ENCODE measurements at regions not wholly inside any gene's neighbourhood (a gene's known extent, or its start where the extent isn't known, plus 50 kb on each side); places are given as distances from the start of the nearest gene placed in this dataset.

- no peak overlapping the region for H4K5ac ChIP-seq (ENCODE audit: insufficient read length, low read depth, low read length)
- H3K23ac ChIP-seq (ENCODE audit: insufficient read length) = no peak overlapping the region
- H3K4me1 ChIP-seq (replicated peaks in 1 of 4; ENCODE audit: control insufficient read depth in 3 of 4, insufficient read depth in 4 of 4, low read length in 3 of 4) = peaks cover 0 to 5% (median 1%) of the 10 kb centered on the region in 4 experiments; a peak in 2 of 7 replicates
- no peaks in the 10 kb centered on the region for H3K79me1 ChIP-seq (ENCODE audit: low read depth, low read length)
- DNase-seq (ENCODE audit: low read depth in 1 of 2, low spot score in 2 of 2) (no peak), FAIRE-seq (no peak)
- no peak overlapping the region for H3K9ac ChIP-seq (replicated peaks in 1 of 4; ENCODE audit: extremely low read depth in 1 of 4, low read depth in 3 of 4, low read length in 3 of 4)
- no peaks in the 10 kb centered on the region for H3K79me2 ChIP-seq (ENCODE audit: control insufficient read depth in 1 of 2, insufficient read depth in 2 of 2, low read length in 2 of 2)
- H2BK120ac ChIP-seq (replicated peaks; ENCODE audit: low read depth, low read length) = no peak overlapping the region
- no peak overlapping the region for H2AFZ ChIP-seq (ENCODE audit: low read length)
- no peak overlapping the region for H3K4ac ChIP-seq (replicated peaks; ENCODE audit: insufficient read length, low read depth, low read length)
- H2BK12ac ChIP-seq (ENCODE audit: low read depth, low read length) = no peak overlapping the region
- WGBS, 2 experiments (ENCODE audit: extremely low coverage in 1 of 2, insufficient coverage in 1 of 2, insufficient read length in 1 of 2, insufficient replicate concordance in 2 of 2, low coverage in 1 of 2, low lambda C conversion rate in 2 of 2, missing lambda C conversion rate in 1 of 2) = 84% methylated on average over 3 of the region's 3 CpGs; no CpG with 5 or more reads in 1 of the 2 experiments
- H3K14ac ChIP-seq (ENCODE audit: insufficient read length) = no peak overlapping the region
- H3K18ac ChIP-seq (ENCODE audit: extremely low read depth, low read length) = no peak overlapping the region
- H2BK15ac ChIP-seq (ENCODE audit: low read length) = no peak overlapping the region
- no peak overlapping the region for H2BK20ac ChIP-seq (ENCODE audit: low read length)
- H3K27ac ChIP-seq (ENCODE audit: low read depth, low read length) = no peak overlapping the region
- H3K36me3 ChIP-seq (ENCODE audit: control insufficient read depth in 2 of 4, insufficient read depth in 4 of 4, low read length in 3 of 4) = no peaks in the 10 kb centered on the region
- H3K9me3 ChIP-seq (ENCODE audit: insufficient read depth in 2 of 2, low read depth in 1 of 2, low read length in 1 of 2) = no peaks in the 10 kb centered on the region
- H3K23me2 ChIP-seq (ENCODE audit: low read depth, low read length) = peaks cover 5% of the 10 kb centered on the region; the same call in 1 of the 2 replicates
- no peaks in the 10 kb centered on the region for H4K20me1 ChIP-seq (replicated peaks in 1 of 2; ENCODE audit: control insufficient read depth in 1 of 2, insufficient read depth in 2 of 2, low read length in 2 of 2)
- H3K4me3 ChIP-seq (ENCODE audit: extremely low read depth in 1 of 4, insufficient read depth in 2 of 4, low read depth in 3 of 4, low read length in 4 of 4) = no peak overlapping the region
- no peak overlapping the region for H2BK5ac ChIP-seq (ENCODE audit: low read depth, low read length)
- no peak overlapping the region for H3K56ac ChIP-seq (replicated peaks; ENCODE audit: insufficient read length, low read depth, low read length)
- ChIA-PET POLR2A (ENCODE audit: partially characterized antibody) (no interaction called here), CTCF (ENCODE audit: partially characterized antibody) (interaction anchor here (0.7 to 4.1 kb wide), 8 partner anchors 11 to 163 kb away, joined by 3 to 22 read pairs (median 4); no protein-coding TSS in a partner anchor)
- no peak overlapping the region for H2AK5ac ChIP-seq (ENCODE audit: low read depth, low read length)
- H4K8ac ChIP-seq (ENCODE audit: extremely low read depth, insufficient read depth, low read length) = no peak overlapping the region
- peaks cover 8 to 17% (median 12%) of the 10 kb centered on the region in 4 experiments; a peak in 5 of 7 replicates for H3K27me3 ChIP-seq (replicated peaks in 1 of 4; ENCODE audit: control insufficient read depth in 3 of 4, extremely low read depth in 1 of 4, insufficient read depth in 3 of 4, low read length in 3 of 4)
- no peak overlapping the region for H4K91ac ChIP-seq (replicated peaks; ENCODE audit: insufficient read length, low read length)
- H3K4me2 ChIP-seq (ENCODE audit: insufficient read depth in 1 of 2, low read depth in 2 of 2, low read length in 2 of 2) = no peak overlapping the region
- TF ChIP-seq MAFK (IDR thresholded peaks at IDR 0.05; ENCODE audit: low read depth, low read length) = no peak
- TF ChIP-seq JUND (IDR thresholded peaks at IDR 0.05; ENCODE audit: low read length) = no peak
- no peak for TF ChIP-seq TAF7 (optimal IDR thresholded peaks at IDR 0.05; ENCODE audit: borderline replicate concordance, low read depth, low read length)
- no peak for TF ChIP-seq BRCA1 (IDR thresholded peaks at IDR 0.05; ENCODE audit: low read depth, low read length)
- TF ChIP-seq KDM5A (IDR thresholded peaks at IDR 0.05; ENCODE audit: low read length) = no peak
- TF ChIP-seq PHF8 (conservative IDR thresholded peaks at IDR 0.05; ENCODE audit: low read depth, low read length) = no peak
- no peak for TF ChIP-seq JUN (IDR thresholded peaks at IDR 0.05; ENCODE audit: low read depth, low read length)
- TF ChIP-seq, protein P1, sequence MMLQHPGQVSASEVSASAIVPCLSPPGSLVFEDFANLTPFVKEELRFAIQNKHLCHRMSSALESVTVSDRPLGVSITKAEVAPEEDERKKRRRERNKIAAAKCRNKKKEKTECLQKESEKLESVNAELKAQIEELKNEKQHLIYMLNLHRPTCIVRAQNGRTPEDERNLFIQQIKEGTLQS (IDR thresholded peaks at IDR 0.05; ENCODE audit: insufficient read depth, low read depth, low read length) = no peak
- TF ChIP-seq KDM1A (IDR thresholded peaks at IDR 0.05; ENCODE audit: borderline replicate concordance, low read length) = no peak
- no peak for TF ChIP-seq CEBPB (IDR thresholded peaks at IDR 0.05; ENCODE audit: low read depth, low read length)
- TF ChIP-seq CBX5 (IDR thresholded peaks at IDR 0.05; ENCODE audit: low read depth, low read length) = no peak
- TF ChIP-seq E2F6 (IDR thresholded peaks at IDR 0.05) = no peak
- TF ChIP-seq CREB1 (IDR thresholded peaks at IDR 0.05) = no peak
Observed at GRCh38 chr20:39213476-39214145, 251.5 kb downstream of the DHX35 start.
